Mesodermal cell (in vitro differentiated cells): ENCODE measurements at regions not wholly inside any gene's neighbourhood (a gene's known extent, or its start where the extent isn't known, plus 50 kb on each side); places are given as distances from the start of the nearest gene placed in this dataset.
"Not testable (repeated sequence)": the region's sequence is repeated elsewhere in the genome, so short reads cannot be mapped to it uniquely, and the experiment has no call there.

Source experiments
- H3K27ac ChIP-seq: 2 replicates; pipeline ENCODE4 v1.7.0; 2013; ENCODE audit warnings: mild to moderate bottlenecking, low read depth, low read length, moderate library complexity; ENCODE audit not compliant: severe bottlenecking
- H3K36me3 ChIP-seq: 2 replicates; pipeline ENCODE4 v1.7.1; 2013; ENCODE audit warnings: mild to moderate bottlenecking, low read length, moderate library complexity; ENCODE audit not compliant: control insufficient read depth, insufficient read depth
- H3K4me1 ChIP-seq: one replicate; pipeline ENCODE4 v1.7.1; 2013; ENCODE audit warnings: mild to moderate bottlenecking, low read length; ENCODE audit not compliant: insufficient read depth, control insufficient read depth, poor library complexity, severe bottlenecking
- H3K4me3 ChIP-seq: 2 replicates; pipeline ENCODE4 v1.7.0; 2013; ENCODE audit warnings: low read length, control low read depth, mild to moderate bottlenecking; ENCODE audit not compliant: insufficient read depth, poor library complexity, severe bottlenecking; ENCODE audit errors: extremely low read depth
- H3K9me3 ChIP-seq: 2 replicates; pipeline ENCODE4 v1.7.1; 2013; ENCODE audit warnings: mild to moderate bottlenecking, low read length, moderate library complexity; ENCODE audit not compliant: control insufficient read depth
- WGBS, 2 experiments: methylation state at CpG; one replicate each; pipeline ENCODE4 v1.1.5; 2013; ENCODE audit warnings: missing lambda C conversion rate in 2 of 2; ENCODE audit not compliant: insufficient coverage in 2 of 2; 5-methylcytosine and 5-hydroxymethylcytosine counted together

GRCh38 chr2:16187482-16187817 lies 247.1 kb downstream of the MYCN start:
- H3K9me3 ChIP-seq = no peaks in the 10 kb centered on the region
- no peak overlapping the region for H3K4me3 ChIP-seq
- H3K27ac ChIP-seq = no peak overlapping the region
- H3K36me3 ChIP-seq = no peaks in the 10 kb centered on the region
- no peaks in the 10 kb centered on the region for H3K4me1 ChIP-seq
- WGBS, 2 experiments = 100% methylated on average over 1 of the region's 3 CpGs; no CpG with 5 or more reads in 1 of the 2 experiments

- Histone ChIP-seq H3K36me3 (no peaks in the 10 kb centered on the region), H3K4me3 (no peak overlapping the region), H3K9me3 (no peaks in the 10 kb centered on the region), H3K4me1 (no peaks in the 10 kb centered on the region), H3K27ac (no peak overlapping the region)
- WGBS, 2 experiments = 82 to 88% methylated on average over 5 of the region's 8 CpGs
Observed at GRCh38 chr2:16186661-16187481, 246.5 kb downstream of the MYCN start.

- H3K4me1 ChIP-seq = no peaks in the 10 kb centered on the region
- no peaks in the 10 kb centered on the region for H3K9me3 ChIP-seq
- H3K36me3 ChIP-seq = no peaks in the 10 kb centered on the region
- no peak overlapping the region for H3K4me3 ChIP-seq
- WGBS, 2 experiments = 83 to 96% methylated on average over 6 to 10 of the region's 11 CpGs
- H3K27ac ChIP-seq = no peak overlapping the region
Observed at GRCh38 chr2:16185801-16186272, 245.5 kb downstream of the MYCN start.

GRCh38 chr2:16184945-16185660 lies 244.8 kb downstream of the MYCN start:
- 40 to 65% methylated on average over 4 of the region's 9 CpGs for WGBS, 2 experiments

GRCh38 chr2:16184341-16184890 lies 244.1 kb downstream of the MYCN start:
- H3K36me3 ChIP-seq = no peaks in the 10 kb centered on the region
- no peak overlapping the region for H3K27ac ChIP-seq
- peaks cover 8% of the 10 kb centered on the region for H3K4me1 ChIP-seq
- H3K9me3 ChIP-seq = no peaks in the 10 kb centered on the region
- WGBS, 2 experiments = no CpG with 5 or more reads among the region's 4 CpGs
- H3K4me3 ChIP-seq = no peak overlapping the region

More at GRCh38 chr2:16184945-16185660, 244.8 kb downstream of the MYCN start:
- no peak overlapping the region for H3K27ac ChIP-seq
- no peak overlapping the region for H3K4me3 ChIP-seq
- peaks cover 5% of the 10 kb centered on the region for H3K4me1 ChIP-seq
- no peaks in the 10 kb centered on the region for H3K9me3 ChIP-seq
- no peaks in the 10 kb centered on the region for H3K36me3 ChIP-seq

- no peak overlapping the region for H3K4me3 ChIP-seq
- H3K4me1 ChIP-seq = peaks cover 8% of the 10 kb centered on the region
- H3K36me3 ChIP-seq = no peaks in the 10 kb centered on the region
- no peaks in the 10 kb centered on the region for H3K9me3 ChIP-seq
- no peak overlapping the region for H3K27ac ChIP-seq
- 86 to 100% methylated on average over 2 to 3 of the region's 3 CpGs for WGBS, 2 experiments
Observed at GRCh38 chr2:16183345-16183744, 243.0 kb downstream of the MYCN start.

- Histone ChIP-seq H3K36me3 (no peaks in the 10 kb centered on the region), H3K4me3 (no peak overlapping the region), H3K9me3 (no peaks in the 10 kb centered on the region), H3K27ac (no peak overlapping the region), H3K4me1 (peaks cover 8% of the 10 kb centered on the region)
Observed at GRCh38 chr2:16182841-16183240, 242.5 kb downstream of the MYCN start.

- not testable (repeated sequence) for H3K4me3 ChIP-seq, H3K36me3 ChIP-seq, H3K9me3 ChIP-seq, H3K4me1 ChIP-seq, H3K27ac ChIP-seq
- WGBS, 2 experiments = 100% methylated on average over 1 of the region's 2 CpGs; no CpG with 5 or more reads in 1 of the 2 experiments
Observed at GRCh38 chr2:16182311-16182815, 242.0 kb downstream of the MYCN start.

- Histone ChIP-seq H3K9me3 (no peaks in the 10 kb centered on the region), H3K4me3 (no peak overlapping the region), H3K4me1 (peaks cover 8% of the 10 kb centered on the region), H3K36me3 (no peaks in the 10 kb centered on the region), H3K27ac (no peak overlapping the region)
- 91 to 97% methylated on average over 8 of the region's 8 CpGs for WGBS, 2 experiments
Observed at GRCh38 chr2:16181741-16182090, 241.4 kb downstream of the MYCN start.

GRCh38 chr2:16181062-16181740 lies 240.9 kb downstream of the MYCN start:
- Histone ChIP-seq H3K4me3 (no peak overlapping the region), H3K36me3 (no peaks in the 10 kb centered on the region), H3K4me1 (peaks cover 8% of the 10 kb centered on the region), H3K27ac (no peak overlapping the region), H3K9me3 (no peaks in the 10 kb centered on the region)
- WGBS, 2 experiments = 90 to 100% methylated on average over 12 of the region's 12 CpGs
